ENCODE measurements at regions not wholly inside any gene's neighbourhood (a gene's known extent, or its start where the extent isn't known, plus 50 kb on each side); places are given as distances from the start of the nearest gene placed in this dataset.

- Histone ChIP-seq H4K20me1 (ENCODE audit: insufficient read depth, poor library complexity, severe bottlenecking) (no peaks in the 10 kb centered on the region), H3K4me1 (ENCODE audit: insufficient read depth) (peaks cover 10% of the 10 kb centered on the region), H3K9me3 (ENCODE audit: low read depth) (no peaks in the 10 kb centered on the region), H2AFZ (no peak overlapping the region), H3K27me3 (no peaks in the 10 kb centered on the region), H3K4me3 (no peak overlapping the region), H3K4me2 (no peak overlapping the region), H3K79me2 (no peaks in the 10 kb centered on the region), H3K9me2 (replicated peaks; ENCODE audit: insufficient read depth) (no peaks in the 10 kb centered on the region), H3K27ac (no peak overlapping the region), H3K36me3 (replicated peaks; ENCODE audit: insufficient read depth, low read depth) (no peaks in the 10 kb centered on the region)
- no peak for DNase-seq (ENCODE audit: low spot score)
- TF ChIP-seq EZH2phosphoT487 (IDR thresholded peaks at IDR 0.05; ENCODE audit: low read depth, severe bottlenecking, unreplicated experiment), result no peak
- no peak for TF ChIP-seq EZH2 (IDR thresholded peaks at IDR 0.05; ENCODE audit: borderline replicate concordance)
- TF ChIP-seq CTCF (IDR thresholded peaks at IDR 0.05; ENCODE audit: poor library complexity), result no peak
- WGBS (ENCODE audit: low lambda C conversion rate, missing lambda C conversion rate), result 68% methylated on average over 5 of the region's 5 CpGs
Measured at GRCh38 chr20:57004416-57004815, 262.0 kb downstream of the BMP7 start.

GRCh38 chr20:57004951-57005933 is 261.2 kb downstream of the BMP7 start:
- Histone ChIP-seq H3K9me3 (ENCODE audit: low read depth) (no peaks in the 10 kb centered on the region), H3K4me1 (ENCODE audit: insufficient read depth) (peaks cover 10% of the 10 kb centered on the region), H4K20me1 (ENCODE audit: insufficient read depth, poor library complexity, severe bottlenecking) (no peaks in the 10 kb centered on the region), H3K4me3 (no peak overlapping the region), H3K27ac (no peak overlapping the region), H3K4me2 (no peak overlapping the region), H3K27me3 (no peaks in the 10 kb centered on the region), H3K36me3 (replicated peaks; ENCODE audit: insufficient read depth, low read depth) (no peaks in the 10 kb centered on the region), H3K9me2 (replicated peaks; ENCODE audit: insufficient read depth) (no peaks in the 10 kb centered on the region), H3K79me2 (no peaks in the 10 kb centered on the region), H2AFZ (no peak overlapping the region)
- no peak for DNase-seq (ENCODE audit: low spot score)
- WGBS (ENCODE audit: low lambda C conversion rate, missing lambda C conversion rate), result 70% methylated on average over 12 of the region's 12 CpGs
- TF ChIP-seq EZH2 (IDR thresholded peaks at IDR 0.05; ENCODE audit: borderline replicate concordance) (no peak), CTCF (IDR thresholded peaks at IDR 0.05; ENCODE audit: poor library complexity) (no peak), EZH2phosphoT487 (IDR thresholded peaks at IDR 0.05; ENCODE audit: low read depth, severe bottlenecking, unreplicated experiment) (no peak)

- Histone ChIP-seq H3K79me2 (no peaks in the 10 kb centered on the region), H3K9me2 (replicated peaks; ENCODE audit: insufficient read depth) (no peaks in the 10 kb centered on the region), H3K9me3 (ENCODE audit: low read depth) (no peaks in the 10 kb centered on the region), H4K20me1 (ENCODE audit: insufficient read depth, poor library complexity, severe bottlenecking) (no peaks in the 10 kb centered on the region), H3K4me2 (peak overlapping the region; percentile 21), H3K27me3 (no peaks in the 10 kb centered on the region), H2AFZ (no peak overlapping the region), H3K27ac (no peak overlapping the region), H3K4me1 (ENCODE audit: insufficient read depth) (peaks cover 10% of the 10 kb centered on the region), H3K36me3 (replicated peaks; ENCODE audit: insufficient read depth, low read depth) (no peaks in the 10 kb centered on the region), H3K4me3 (no peak overlapping the region)
- DNase-seq (ENCODE audit: low spot score), result no peak
- 29% methylated on average over 11 of the region's 11 CpGs for WGBS (ENCODE audit: low lambda C conversion rate, missing lambda C conversion rate)
- TF ChIP-seq CTCF (IDR thresholded peaks at IDR 0.05; ENCODE audit: poor library complexity) (no peak), EZH2 (IDR thresholded peaks at IDR 0.05; ENCODE audit: borderline replicate concordance) (no peak), EZH2phosphoT487 (IDR thresholded peaks at IDR 0.05; ENCODE audit: low read depth, severe bottlenecking, unreplicated experiment) (no peak)
Measured at GRCh38 chr20:57006411-57007170, 259.9 kb downstream of the BMP7 start.
